ENCODE measurements at regions not wholly inside any gene's neighbourhood (a gene's known extent, or its start where the extent isn't known, plus 50 kb on each side); places are given as distances from the start of the nearest gene placed in this dataset.

DNA sequence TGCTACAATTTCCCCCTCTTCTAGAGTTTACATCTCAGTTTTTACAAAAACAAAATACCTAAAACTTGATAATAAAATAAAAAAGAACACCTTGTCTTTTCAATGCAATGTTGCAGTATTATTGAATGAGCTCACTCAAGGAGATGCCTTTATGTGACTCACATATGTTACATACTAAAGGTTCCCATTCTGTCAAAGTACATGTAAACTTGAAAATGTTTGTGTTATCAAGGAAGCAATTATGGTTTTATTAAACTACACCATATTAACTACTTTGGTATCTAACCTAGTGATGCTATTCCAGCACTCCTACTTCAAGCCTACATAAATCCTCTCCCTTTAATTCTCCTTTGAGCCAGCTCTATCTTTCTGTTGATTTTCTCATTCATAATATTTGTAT, 658.3 kb downstream of the PTPRC start:
- Histone ChIP-seq H3K4me2 (ENCODE audit: low read length) (no peak overlapping the region), H3K4me3 (ENCODE audit: low read depth, low read length) (no peak overlapping the region), H3K9me3 (ENCODE audit: insufficient read depth, low read depth, low read length) (no peaks in the 10 kb centered on the region), H2BK120ac (ENCODE audit: insufficient read depth, low read length, poor library complexity) (no peak overlapping the region), H3K18ac (ENCODE audit: low read length) (no peak overlapping the region), H3K4ac (ENCODE audit: low read depth, low read length) (no peak overlapping the region), H3K27ac (ENCODE audit: low read depth, low read length) (no peak overlapping the region), H3K4me1 (ENCODE audit: control insufficient read depth in 1 of 2, insufficient read depth in 2 of 2, low read length in 2 of 2) (no peaks in the 10 kb centered on the region), H3K79me2 (ENCODE audit: control insufficient read depth, insufficient read depth, low read length, poor library complexity) (no peaks in the 10 kb centered on the region), H3K14ac (ENCODE audit: low read length) (no peak overlapping the region), H2BK5ac (ENCODE audit: low read depth, low read length, poor library complexity) (no peak overlapping the region), H3K23ac (ENCODE audit: low read length) (no peak overlapping the region), H4K8ac (ENCODE audit: low read depth, low read length) (no peak overlapping the region), H3K27me3 (ENCODE audit: insufficient read depth, low read length) (no peaks in the 10 kb centered on the region), H2AFZ (ENCODE audit: insufficient read depth, low read length, poor library complexity) (no peak overlapping the region), H3K36me3 (ENCODE audit: control insufficient read depth in 1 of 2, insufficient read depth in 2 of 2, low read length in 2 of 2) (no peaks in the 10 kb centered on the region), H4K91ac (ENCODE audit: low read depth, low read length) (no peak overlapping the region), H3K9ac (ENCODE audit: low read length) (no peak overlapping the region), H2AK5ac (ENCODE audit: low read length) (no peak overlapping the region), H3K79me1 (ENCODE audit: low read length) (no peaks in the 10 kb centered on the region), H2BK12ac (ENCODE audit: low read length) (no peak overlapping the region), H4K12ac (ENCODE audit: low read depth, low read length) (no peak overlapping the region)
- peak in 1 of 2 donors; percentile 27 for DNase-seq

DNA sequence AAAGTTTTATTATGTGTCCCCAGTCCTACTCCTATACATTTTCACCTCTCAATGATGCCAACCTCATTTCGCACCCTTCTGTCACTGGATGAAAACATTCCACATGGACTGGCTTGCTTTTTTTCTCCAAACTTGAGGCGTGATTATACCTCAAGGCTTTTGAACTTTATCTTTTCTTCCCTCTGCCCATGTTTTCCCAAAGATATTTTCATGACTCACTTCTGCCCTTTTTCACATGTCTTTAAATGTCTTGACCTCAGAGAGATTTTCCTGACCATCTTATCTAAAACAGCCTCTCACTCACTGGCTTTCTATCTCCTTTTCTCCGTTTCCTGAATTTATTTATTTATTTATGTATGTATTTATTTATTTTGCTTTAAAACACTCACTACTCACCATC, 659.0 kb downstream of the PTPRC start:
- H3K79me1 ChIP-seq (ENCODE audit: low read length) = no peaks in the 10 kb centered on the region
- no CpG with 5 or more reads among the region's 3 CpGs for WGBS (ENCODE audit: extremely low coverage, insufficient coverage, insufficient read length)

DNA sequence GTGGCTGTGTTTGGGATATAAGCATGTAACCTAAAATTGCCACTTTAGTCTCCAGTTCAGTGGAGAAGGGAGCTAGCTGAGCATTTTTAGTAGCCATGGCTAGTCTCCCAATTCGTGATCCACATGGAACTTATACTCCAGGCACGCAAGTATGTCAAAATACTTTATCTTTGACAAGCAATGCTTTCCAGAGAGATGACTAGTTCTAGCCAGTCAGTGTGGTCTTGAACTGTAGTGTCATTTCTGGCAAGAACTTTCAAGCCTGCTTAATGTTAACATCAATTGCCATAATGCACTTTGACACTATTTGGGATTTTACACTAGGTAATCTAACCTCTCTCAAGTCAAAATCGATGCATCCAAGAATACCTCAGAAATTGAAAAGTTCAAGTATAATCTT, 660.0 kb downstream of the PTPRC start:
- H3K79me1 ChIP-seq (ENCODE audit: low read length) = no peaks in the 10 kb centered on the region
- H4K91ac ChIP-seq (ENCODE audit: low read depth, low read length) = no peak overlapping the region
- H2AFZ ChIP-seq (ENCODE audit: insufficient read depth, low read length, poor library complexity) = no peak overlapping the region
- no CpG with 5 or more reads among the region's 3 CpGs for WGBS (ENCODE audit: extremely low coverage, insufficient coverage, insufficient read length)
- no peak overlapping the region for H2BK12ac ChIP-seq (ENCODE audit: low read length)
- no peak overlapping the region for H3K18ac ChIP-seq (ENCODE audit: low read length)
- no peaks in the 10 kb centered on the region for H3K4me1 ChIP-seq (ENCODE audit: control insufficient read depth in 1 of 2, insufficient read depth in 2 of 2, low read length in 2 of 2)
- no peaks in the 10 kb centered on the region for H3K79me2 ChIP-seq (ENCODE audit: control insufficient read depth, insufficient read depth, low read length, poor library complexity)
- no peak overlapping the region for H3K9ac ChIP-seq (ENCODE audit: low read length)
- H4K12ac ChIP-seq (ENCODE audit: low read depth, low read length) = no peak overlapping the region
- no peaks in the 10 kb centered on the region for H3K36me3 ChIP-seq (ENCODE audit: control insufficient read depth in 1 of 2, insufficient read depth in 2 of 2, low read length in 2 of 2)
- no peak overlapping the region for H3K27ac ChIP-seq (ENCODE audit: low read depth, low read length)
- no peak overlapping the region for H2BK5ac ChIP-seq (ENCODE audit: low read depth, low read length, poor library complexity)
- no peak overlapping the region for H3K23ac ChIP-seq (ENCODE audit: low read length)
- DNase-seq = no peak
- H3K9me3 ChIP-seq (ENCODE audit: insufficient read depth, low read depth, low read length) = no peaks in the 10 kb centered on the region
- H3K27me3 ChIP-seq (ENCODE audit: insufficient read depth, low read length) = no peaks in the 10 kb centered on the region
- no peak overlapping the region for H2BK120ac ChIP-seq (ENCODE audit: insufficient read depth, low read length, poor library complexity)
- no peak overlapping the region for H3K4me2 ChIP-seq (ENCODE audit: low read length)
- H3K4ac ChIP-seq (ENCODE audit: low read depth, low read length) = no peak overlapping the region
- H4K8ac ChIP-seq (ENCODE audit: low read depth, low read length) = no peak overlapping the region
- no peak overlapping the region for H3K4me3 ChIP-seq (ENCODE audit: low read depth, low read length)
- no peak overlapping the region for H2AK5ac ChIP-seq (ENCODE audit: low read length)
- no peak overlapping the region for H3K14ac ChIP-seq (ENCODE audit: low read length)

More for the DNA sequence above, 659.0 kb downstream of the PTPRC start:
- no peak overlapping the region for H2AFZ ChIP-seq (ENCODE audit: insufficient read depth, low read length, poor library complexity)
- no peak overlapping the region for H3K14ac ChIP-seq (ENCODE audit: low read length)
- no peaks in the 10 kb centered on the region for H3K79me2 ChIP-seq (ENCODE audit: control insufficient read depth, insufficient read depth, low read length, poor library complexity)
- H3K18ac ChIP-seq (ENCODE audit: low read length) = no peak overlapping the region
- H3K27ac ChIP-seq (ENCODE audit: low read depth, low read length) = no peak overlapping the region
- H2BK12ac ChIP-seq (ENCODE audit: low read length) = no peak overlapping the region
- no peaks in the 10 kb centered on the region for H3K4me1 ChIP-seq (ENCODE audit: control insufficient read depth in 1 of 2, insufficient read depth in 2 of 2, low read length in 2 of 2)
- no peak overlapping the region for H4K91ac ChIP-seq (ENCODE audit: low read depth, low read length)
- no peak overlapping the region for H3K23ac ChIP-seq (ENCODE audit: low read length)
- H3K4ac ChIP-seq (ENCODE audit: low read depth, low read length) = no peak overlapping the region
- H4K12ac ChIP-seq (ENCODE audit: low read depth, low read length) = no peak overlapping the region
- H2AK5ac ChIP-seq (ENCODE audit: low read length) = no peak overlapping the region
- no peak overlapping the region for H3K4me2 ChIP-seq (ENCODE audit: low read length)
- H3K9ac ChIP-seq (ENCODE audit: low read length) = no peak overlapping the region
- H3K27me3 ChIP-seq (ENCODE audit: insufficient read depth, low read length) = no peaks in the 10 kb centered on the region
- no peak overlapping the region for H2BK5ac ChIP-seq (ENCODE audit: low read depth, low read length, poor library complexity)
- no peak overlapping the region for H3K4me3 ChIP-seq (ENCODE audit: low read depth, low read length)
- no peak overlapping the region for H4K8ac ChIP-seq (ENCODE audit: low read depth, low read length)
- H2BK120ac ChIP-seq (ENCODE audit: insufficient read depth, low read length, poor library complexity) = no peak overlapping the region
- no peaks in the 10 kb centered on the region for H3K36me3 ChIP-seq (ENCODE audit: control insufficient read depth in 1 of 2, insufficient read depth in 2 of 2, low read length in 2 of 2)
- no peaks in the 10 kb centered on the region for H3K9me3 ChIP-seq (ENCODE audit: insufficient read depth, low read depth, low read length)
- peak in 1 of 2 donors; percentile 28 for DNase-seq

DNA sequence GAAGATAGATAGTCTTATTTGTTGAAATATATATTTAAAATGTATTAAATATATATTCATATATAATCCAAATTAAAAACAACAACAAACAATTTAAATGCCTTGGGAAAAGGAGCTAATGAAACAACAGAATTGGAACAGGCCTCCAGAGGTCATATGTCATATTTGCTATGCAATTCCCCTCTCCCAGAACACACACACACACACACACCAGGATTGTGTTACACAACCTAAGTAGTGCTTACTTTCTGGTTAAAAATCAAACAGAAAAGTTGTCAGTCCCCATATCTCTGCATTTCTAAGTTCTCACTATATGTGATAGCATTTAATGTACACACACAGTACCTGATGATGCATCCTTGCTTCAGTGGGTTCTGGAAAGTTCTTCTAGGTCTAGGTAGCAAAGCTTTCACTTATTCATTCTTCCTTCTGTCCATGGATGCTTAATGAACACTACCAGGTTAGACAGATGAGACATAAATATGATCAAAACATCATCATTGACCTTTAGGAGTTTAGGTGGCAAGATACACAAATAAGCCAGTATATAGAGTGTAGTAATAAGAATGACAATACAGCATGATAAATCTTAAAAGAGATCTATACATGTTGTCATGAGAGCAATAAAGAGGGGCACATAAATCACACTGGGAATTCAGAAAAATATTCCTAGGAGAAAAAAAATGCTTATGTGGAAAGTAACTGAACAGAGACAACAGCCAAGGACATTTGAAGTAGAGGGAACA, 662.8 kb downstream of the PTPRC start:
- no peak for DNase-seq
- H2BK5ac ChIP-seq (ENCODE audit: low read depth, low read length, poor library complexity) = no peak overlapping the region
- no peaks in the 10 kb centered on the region for H3K9me3 ChIP-seq (ENCODE audit: insufficient read depth, low read depth, low read length)
- H3K4me1 ChIP-seq (ENCODE audit: control insufficient read depth in 1 of 2, insufficient read depth in 2 of 2, low read length in 2 of 2) = no peaks in the 10 kb centered on the region
- H4K8ac ChIP-seq (ENCODE audit: low read depth, low read length) = no peak overlapping the region
- no peak overlapping the region for H4K12ac ChIP-seq (ENCODE audit: low read depth, low read length)
- no peaks in the 10 kb centered on the region for H3K36me3 ChIP-seq (ENCODE audit: control insufficient read depth in 1 of 2, insufficient read depth in 2 of 2, low read length in 2 of 2)
- H3K27me3 ChIP-seq (ENCODE audit: insufficient read depth, low read length) = no peaks in the 10 kb centered on the region
- H2AFZ ChIP-seq (ENCODE audit: insufficient read depth, low read length, poor library complexity) = no peak overlapping the region
- H3K4me2 ChIP-seq (ENCODE audit: low read length) = no peak overlapping the region
- no peak overlapping the region for H2AK5ac ChIP-seq (ENCODE audit: low read length)
- no peak overlapping the region for H3K4me3 ChIP-seq (ENCODE audit: low read depth, low read length)
- no peak overlapping the region for H2BK120ac ChIP-seq (ENCODE audit: insufficient read depth, low read length, poor library complexity)
- H2BK12ac ChIP-seq (ENCODE audit: low read length) = no peak overlapping the region
- H3K4ac ChIP-seq (ENCODE audit: low read depth, low read length) = no peak overlapping the region
- no peak overlapping the region for H4K91ac ChIP-seq (ENCODE audit: low read depth, low read length)
- H3K23ac ChIP-seq (ENCODE audit: low read length) = no peak overlapping the region
- H3K27ac ChIP-seq (ENCODE audit: low read depth, low read length) = no peak overlapping the region
- H3K18ac ChIP-seq (ENCODE audit: low read length) = no peak overlapping the region
- H3K9ac ChIP-seq (ENCODE audit: low read length) = no peak overlapping the region
- H3K79me1 ChIP-seq (ENCODE audit: low read length) = no peaks in the 10 kb centered on the region
- H3K79me2 ChIP-seq (ENCODE audit: control insufficient read depth, insufficient read depth, low read length, poor library complexity) = no peaks in the 10 kb centered on the region
- H3K14ac ChIP-seq (ENCODE audit: low read length) = no peak overlapping the region

All from trophoblast cell (in vitro differentiated cells and primary cell).